ENCODE measurements at regions not wholly inside any gene's neighbourhood (a gene's known extent, or its start where the extent isn't known, plus 50 kb on each side); places are given as distances from the start of the nearest gene placed in this dataset.

- no peak for DNase-seq (ENCODE audit: low read depth)
Observed at GRCh38 chr3:127089486-127090145, 103.3 kb upstream of the PRR23E start.

GRCh38 chr3:127090218-127091160 lies 102.4 kb upstream of the PRR23E start:
- DNase-seq (ENCODE audit: low read depth): no peak

- no peak for DNase-seq (ENCODE audit: low read depth)
Observed at GRCh38 chr3:127091376-127091775, 101.6 kb upstream of the PRR23E start.

- no peak for DNase-seq (ENCODE audit: low read depth)
Observed at GRCh38 chr3:127092368-127092767, 100.6 kb upstream of the PRR23E start.

- no peak for DNase-seq (ENCODE audit: low read depth)
Observed at GRCh38 chr3:127092776-127093175, 100.2 kb upstream of the PRR23E start.

- DNase-seq (ENCODE audit: low read depth): no peak
Observed at GRCh38 chr3:127093312-127093711, 99.6 kb upstream of the PRR23E start.

- DNase-seq (ENCODE audit: low read depth): no peak
Observed at GRCh38 chr3:127095774-127096173, 97.2 kb upstream of the PRR23E start.

- DNase-seq (ENCODE audit: low read depth): no peak
Observed at GRCh38 chr3:127096256-127097071, 96.5 kb upstream of the PRR23E start.

GRCh38 chr3:127097072-127097405 lies 95.9 kb upstream of the PRR23E start:
- DNase-seq (ENCODE audit: low read depth): no peak

GRCh38 chr3:127097481-127097880 lies 95.5 kb upstream of the PRR23E start:
- DNase-seq (ENCODE audit: low read depth): no peak

- no peak for DNase-seq (ENCODE audit: low read depth)
Observed at GRCh38 chr3:127099982-127100381, 92.9 kb upstream of the PRR23E start.

GRCh38 chr3:127100459-127101410 lies 92.2 kb upstream of the PRR23E start:
- no peak for DNase-seq (ENCODE audit: low read depth)

- no peak for DNase-seq (ENCODE audit: low read depth)
Observed at GRCh38 chr3:127101411-127102187, 91.3 kb upstream of the PRR23E start.

- no peak for DNase-seq (ENCODE audit: low read depth)
Observed at GRCh38 chr3:127102188-127102520, 90.8 kb upstream of the PRR23E start.

- DNase-seq (ENCODE audit: low read depth): no peak
Observed at GRCh38 chr3:127102587-127102986, 90.3 kb upstream of the PRR23E start.

GRCh38 chr3:127103080-127103479 lies 89.9 kb upstream of the PRR23E start:
- DNase-seq (ENCODE audit: low read depth): no peak

- DNase-seq (ENCODE audit: low read depth): no peak
Observed at GRCh38 chr3:127104586-127104985, 88.3 kb upstream of the PRR23E start.

- peak; percentile 1 for DNase-seq (ENCODE audit: low read depth)
Observed at GRCh38 chr3:127105587-127105986, 87.3 kb upstream of the PRR23E start.

GRCh38 chr3:127106053-127106452 lies 86.9 kb upstream of the PRR23E start:
- no peak for DNase-seq (ENCODE audit: low read depth)

GRCh38 chr3:127106456-127106855 lies 86.5 kb upstream of the PRR23E start:
- no peak for DNase-seq (ENCODE audit: low read depth)

GRCh38 chr3:127107002-127107401 lies 85.9 kb upstream of the PRR23E start:
- no peak for DNase-seq (ENCODE audit: low read depth)
